ENCODE measurements at regions not wholly inside any gene's neighbourhood (a gene's known extent, or its start where the extent isn't known, plus 50 kb on each side); places are given as distances from the start of the nearest gene placed in this dataset.

GRCh38 chr2:105592288-105592687, 152.4 kb upstream of the NCK2 start:
- Histone ChIP-seq H3K27me3 (ENCODE audit: insufficient read depth, low read length, poor library complexity) (no peaks in the 10 kb centered on the region), H3K27ac (ENCODE audit: low read length) (no peak overlapping the region), H4K20me1 (ENCODE audit: insufficient read depth, low read length) (no peaks in the 10 kb centered on the region), H3K36me3 (ENCODE audit: insufficient read depth, low read length) (no peaks in the 10 kb centered on the region), H3K9me3 (ENCODE audit: insufficient read depth, low read length, severe bottlenecking) (peaks cover 8% of the 10 kb centered on the region), H3K79me2 (ENCODE audit: insufficient read depth, low read length) (no peaks in the 10 kb centered on the region), H3K4me1 (ENCODE audit: insufficient read depth, low read length) (no peaks in the 10 kb centered on the region), H3K4me3 (ENCODE audit: low read depth in 1 of 2, low read length in 2 of 2) (no peak overlapping the region), H3K4me2 (ENCODE audit: insufficient read depth, low read length) (no peak overlapping the region), H2AFZ (ENCODE audit: low read depth, low read length) (no peak overlapping the region), H3K9ac (ENCODE audit: low read depth, low read length) (no peak overlapping the region)
- no peak for TF ChIP-seq EZH2 (IDR thresholded peaks at IDR 0.05; ENCODE audit: borderline replicate concordance, low read depth, low read length, severe bottlenecking)
- TF ChIP-seq CTCF (IDR thresholded peaks at IDR 0.05; ENCODE audit: borderline replicate concordance, extremely low read depth, low read length, poor library complexity, severe bottlenecking), result no peak
- DNase-seq (no peak), ATAC-seq (ENCODE audit: insufficient read depth, low read depth) (no peak)

GRCh38 chr2:105590780-105591660, 153.7 kb upstream of the NCK2 start:
- Histone ChIP-seq H2AFZ (ENCODE audit: low read depth, low read length) (no peak overlapping the region), H3K9ac (ENCODE audit: low read depth, low read length) (no peak overlapping the region), H3K36me3 (ENCODE audit: insufficient read depth, low read length) (no peaks in the 10 kb centered on the region), H3K4me1 (ENCODE audit: insufficient read depth, low read length) (no peaks in the 10 kb centered on the region), H3K4me2 (ENCODE audit: insufficient read depth, low read length) (no peak overlapping the region), H3K27me3 (ENCODE audit: insufficient read depth, low read length, poor library complexity) (no peaks in the 10 kb centered on the region), H3K4me3 (ENCODE audit: low read depth in 1 of 2, low read length in 2 of 2) (no peak overlapping the region), H3K79me2 (ENCODE audit: insufficient read depth, low read length) (no peaks in the 10 kb centered on the region), H3K9me3 (ENCODE audit: insufficient read depth, low read length, severe bottlenecking) (peaks cover 8% of the 10 kb centered on the region), H3K27ac (ENCODE audit: low read length) (no peak overlapping the region), H4K20me1 (ENCODE audit: insufficient read depth, low read length) (no peaks in the 10 kb centered on the region)
- no peak for ATAC-seq (ENCODE audit: insufficient read depth, low read depth)
- DNase-seq, result no peak
- TF ChIP-seq EZH2 (IDR thresholded peaks at IDR 0.05; ENCODE audit: borderline replicate concordance, low read depth, low read length, severe bottlenecking) (no peak), CTCF (IDR thresholded peaks at IDR 0.05; ENCODE audit: borderline replicate concordance, extremely low read depth, low read length, poor library complexity, severe bottlenecking) (no peak)

GRCh38 chr2:105588581-105588980, 156.1 kb upstream of the NCK2 start:
- no peak for TF ChIP-seq EZH2 (IDR thresholded peaks at IDR 0.05; ENCODE audit: borderline replicate concordance, low read depth, low read length, severe bottlenecking)
- no peak for TF ChIP-seq CTCF (IDR thresholded peaks at IDR 0.05; ENCODE audit: borderline replicate concordance, extremely low read depth, low read length, poor library complexity, severe bottlenecking)
- no peak overlapping the region for H3K9ac ChIP-seq (ENCODE audit: low read depth, low read length)
- H3K4me1 ChIP-seq (ENCODE audit: insufficient read depth, low read length), result 0 out of 2 replicates have a peak, but pooled peaks cover 8% of the 10 kb centered on the region
- H3K4me3 ChIP-seq (ENCODE audit: low read depth in 1 of 2, low read length in 2 of 2), result no peak overlapping the region
- no peaks in the 10 kb centered on the region for H3K36me3 ChIP-seq (ENCODE audit: insufficient read depth, low read length)
- peaks cover 8% of the 10 kb centered on the region for H3K9me3 ChIP-seq (ENCODE audit: insufficient read depth, low read length, severe bottlenecking)
- no peak overlapping the region for H3K4me2 ChIP-seq (ENCODE audit: insufficient read depth, low read length)
- H3K27me3 ChIP-seq (ENCODE audit: insufficient read depth, low read length, poor library complexity), result no peaks in the 10 kb centered on the region
- ATAC-seq (ENCODE audit: insufficient read depth, low read depth), result no peak
- DNase-seq, result no peak
- no peak overlapping the region for H3K27ac ChIP-seq (ENCODE audit: low read length)
- H3K79me2 ChIP-seq (ENCODE audit: insufficient read depth, low read length), result no peaks in the 10 kb centered on the region
- H2AFZ ChIP-seq (ENCODE audit: low read depth, low read length), result no peak overlapping the region
- no peaks in the 10 kb centered on the region for H4K20me1 ChIP-seq (ENCODE audit: insufficient read depth, low read length)
